K562 (cell line): ENCODE measurements at regions not wholly inside any gene's neighbourhood (a gene's known extent, or its start where the extent isn't known, plus 50 kb on each side); places are given as distances from the start of the nearest gene placed in this dataset.

Experiments
- CREB1 ChIP-seq, 2 experiments: sonication (generic) in 1 of 2; formaldehyde crosslinking in 1 of 2; IDR thresholded peaks; 2 replicates each; pipeline versions ENCODE4 v1.6.1 to v1.8.0; 2012 to 2022; ENCODE audit warnings: inconsistent platforms in 1 of 2, mild to moderate bottlenecking in 1 of 2, missing genetic modification reagents in 1 of 2, moderate library complexity in 1 of 2
- FOSL1 ChIP-seq: fragments of 200-800 bp; sonication (Bioruptor generic); conservative IDR thresholded peaks from 2 replicates; pipeline ENCODE4 v1.6.1; 2016; ENCODE audit warnings: missing genetic modification characterization, missing compliant biosample characterization
- HDAC2 ChIP-seq: fragments of 450-650 bp; IDR thresholded peaks from 2 replicates; pipeline ENCODE4 v1.6.1; 2016; ENCODE audit warnings: mild to moderate bottlenecking
- HIVEP1 ChIP-seq: fragments of 250-450 bp; sonication (Bioruptor Pico); IDR thresholded peaks from 2 replicates; pipeline ENCODE4 v1.4.0; 2020; ENCODE audit warnings: mild to moderate bottlenecking
- NR4A1 ChIP-seq, 2 experiments: fragments of 250-450 bp in 1 of 2; fragments of 450-650 bp in 1 of 2; sonication (Bioruptor Pico) in 1 of 2; IDR thresholded peaks; 2 replicates each; pipeline versions ENCODE4 v1.4.0 to v1.6.1; 2016 to 2020; ENCODE audit warnings: mild to moderate bottlenecking in 2 of 2, missing compliant biosample characterization in 1 of 2, missing genetic modification characterization in 1 of 2, moderate library complexity in 1 of 2
- POLR3A ChIP-seq: IDR thresholded peaks from 2 replicates; pipeline ENCODE4 v1.6.1; 2011; ENCODE audit warnings: borderline replicate concordance, mild to moderate bottlenecking, moderate library complexity; ENCODE audit not compliant: insufficient read length, insufficient read depth; ENCODE audit errors: extremely low read depth
- RBM25 ChIP-seq: fragments of 200-400 bp; formaldehyde crosslinking; IDR thresholded peaks from 2 replicates; pipeline ENCODE4 v1.6.1; 2018; ENCODE audit warnings: low read length, low read depth, moderate library complexity; ENCODE audit not compliant: severe bottlenecking
- SRF ChIP-seq, 2 experiments: fragments of 250-450, 450-650 bp in 1 of 2; sonication (Bioruptor Pico) in 1 of 2; sonication (generic) in 1 of 2; formaldehyde crosslinking; IDR thresholded peaks; 2 replicates each; pipeline versions ENCODE4 v1.5.0 to v1.5.1; 2020 to 2022; ENCODE audit warnings: mild to moderate bottlenecking in 1 of 2, missing genetic modification reagents in 1 of 2
- TCF3 ChIP-seq: sonication (generic); formaldehyde crosslinking; IDR thresholded peaks from 2 replicates; pipeline ENCODE4 v1.4.0; 2020; ENCODE audit warnings: mild to moderate bottlenecking, missing genetic modification reagents
- TF ChIP-seq, protein P1 (sequence below), 3 experiments: IDR thresholded peaks in 2 of 3; conservative IDR thresholded peaks in 1 of 3; 2 replicates each; pipeline ENCODE4 v1.5.1; 2011 to 2012; ENCODE audit warnings: low read length in 3 of 3, mild to moderate bottlenecking in 3 of 3, control low read depth in 2 of 3, improper control_type of control experiment in 1 of 3, inconsistent platforms in 1 of 3, low read depth in 1 of 3, mixed read lengths in 1 of 3, moderate library complexity in 1 of 3; ENCODE audit not compliant: insufficient read depth in 2 of 3
- TF ChIP-seq, protein P2 (sequence below): fragments of 450-650 bp; IDR thresholded peaks from 2 replicates; pipeline ENCODE4 v1.6.1; 2018; ENCODE audit not compliant: partially characterized antibody

GRCh38 chr5:109986726-109987125 lies 297.0 kb downstream of the MAN2A1 start:
- no peak for TF ChIP-seq SRF (CRISPR knock-in tag; IDR thresholded peaks at IDR 0.05)
- TF ChIP-seq HDAC2, result no peak
- no peak for TF ChIP-seq TCF3 (CRISPR knock-in tag)
- no peak for TF ChIP-seq CREB1 (IDR thresholded peaks at IDR 0.05)
- TF ChIP-seq CREB1 (CRISPR knock-in tag; IDR thresholded peaks at IDR 0.05), result no peak
- TF ChIP-seq RBM25, result no peak
- TF ChIP-seq POLR3A, result no peak
- TF ChIP-seq, protein P1, sequence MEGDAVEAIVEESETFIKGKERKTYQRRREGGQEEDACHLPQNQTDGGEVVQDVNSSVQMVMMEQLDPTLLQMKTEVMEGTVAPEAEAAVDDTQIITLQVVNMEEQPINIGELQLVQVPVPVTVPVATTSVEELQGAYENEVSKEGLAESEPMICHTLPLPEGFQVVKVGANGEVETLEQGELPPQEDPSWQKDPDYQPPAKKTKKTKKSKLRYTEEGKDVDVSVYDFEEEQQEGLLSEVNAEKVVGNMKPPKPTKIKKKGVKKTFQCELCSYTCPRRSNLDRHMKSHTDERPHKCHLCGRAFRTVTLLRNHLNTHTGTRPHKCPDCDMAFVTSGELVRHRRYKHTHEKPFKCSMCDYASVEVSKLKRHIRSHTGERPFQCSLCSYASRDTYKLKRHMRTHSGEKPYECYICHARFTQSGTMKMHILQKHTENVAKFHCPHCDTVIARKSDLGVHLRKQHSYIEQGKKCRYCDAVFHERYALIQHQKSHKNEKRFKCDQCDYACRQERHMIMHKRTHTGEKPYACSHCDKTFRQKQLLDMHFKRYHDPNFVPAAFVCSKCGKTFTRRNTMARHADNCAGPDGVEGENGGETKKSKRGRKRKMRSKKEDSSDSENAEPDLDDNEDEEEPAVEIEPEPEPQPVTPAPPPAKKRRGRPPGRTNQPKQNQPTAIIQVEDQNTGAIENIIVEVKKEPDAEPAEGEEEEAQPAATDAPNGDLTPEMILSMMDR (IDR thresholded peaks at IDR 0.05 in 2 of 3, conservative IDR thresholded peaks at IDR 0.05 in 1 of 3; ENCODE audit: insufficient read depth in 2 of 3, low read depth in 1 of 3, low read length in 3 of 3), result no peak
- no peak for TF ChIP-seq FOSL1 (tag)
- no peak for TF ChIP-seq NR4A1 (CRISPR knock-in tag; IDR thresholded peaks at IDR 0.05)
- no peak for TF ChIP-seq NR4A1 (tag; IDR thresholded peaks at IDR 0.05)
- TF ChIP-seq HIVEP1, result no peak
- TF ChIP-seq, protein P2, sequence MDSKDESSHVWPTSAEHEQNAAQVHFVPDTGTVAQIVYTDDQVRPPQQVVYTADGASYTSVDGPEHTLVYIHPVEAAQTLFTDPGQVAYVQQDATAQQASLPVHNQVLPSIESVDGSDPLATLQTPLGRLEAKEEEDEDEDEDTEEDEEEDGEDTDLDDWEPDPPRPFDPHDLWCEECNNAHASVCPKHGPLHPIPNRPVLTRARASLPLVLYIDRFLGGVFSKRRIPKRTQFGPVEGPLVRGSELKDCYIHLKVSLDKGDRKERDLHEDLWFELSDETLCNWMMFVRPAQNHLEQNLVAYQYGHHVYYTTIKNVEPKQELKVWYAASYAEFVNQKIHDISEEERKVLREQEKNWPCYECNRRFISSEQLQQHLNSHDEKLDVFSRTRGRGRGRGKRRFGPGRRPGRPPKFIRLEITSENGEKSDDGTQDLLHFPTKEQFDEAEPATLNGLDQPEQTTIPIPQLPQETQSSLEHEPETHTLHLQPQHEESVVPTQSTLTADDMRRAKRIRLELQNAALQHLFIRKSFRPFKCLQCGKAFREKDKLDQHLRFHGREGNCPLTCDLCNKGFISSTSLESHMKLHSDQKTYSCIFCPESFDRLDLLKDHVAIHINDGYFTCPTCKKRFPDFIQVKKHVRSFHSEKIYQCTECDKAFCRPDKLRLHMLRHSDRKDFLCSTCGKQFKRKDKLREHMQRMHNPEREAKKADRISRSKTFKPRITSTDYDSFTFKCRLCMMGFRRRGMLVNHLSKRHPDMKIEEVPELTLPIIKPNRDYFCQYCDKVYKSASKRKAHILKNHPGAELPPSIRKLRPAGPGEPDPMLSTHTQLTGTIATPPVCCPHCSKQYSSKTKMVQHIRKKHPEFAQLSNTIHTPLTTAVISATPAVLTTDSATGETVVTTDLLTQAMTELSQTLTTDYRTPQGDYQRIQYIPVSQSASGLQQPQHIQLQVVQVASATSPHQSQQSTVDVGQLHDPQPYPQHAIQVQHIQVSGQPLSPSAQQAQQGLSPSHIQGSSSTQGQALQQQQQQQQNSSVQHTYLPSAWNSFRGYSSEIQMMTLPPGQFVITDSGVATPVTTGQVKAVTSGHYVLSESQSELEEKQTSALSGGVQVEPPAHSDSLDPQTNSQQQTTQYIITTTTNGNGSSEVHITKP, result no peak
